GM19193 (cell line): ENCODE measurements at regions not wholly inside any gene's neighbourhood (a gene's known extent, or its start where the extent isn't known, plus 50 kb on each side); places are given as distances from the start of the nearest gene placed in this dataset.

Source experiments
- POLR2A ChIP-seq: IDR thresholded peaks from 4 replicates; pipeline ENCODE4 v1.6.1; 2011; ENCODE audit not compliant: insufficient read depth, insufficient read length; ENCODE audit errors: extremely low read depth

DNA sequence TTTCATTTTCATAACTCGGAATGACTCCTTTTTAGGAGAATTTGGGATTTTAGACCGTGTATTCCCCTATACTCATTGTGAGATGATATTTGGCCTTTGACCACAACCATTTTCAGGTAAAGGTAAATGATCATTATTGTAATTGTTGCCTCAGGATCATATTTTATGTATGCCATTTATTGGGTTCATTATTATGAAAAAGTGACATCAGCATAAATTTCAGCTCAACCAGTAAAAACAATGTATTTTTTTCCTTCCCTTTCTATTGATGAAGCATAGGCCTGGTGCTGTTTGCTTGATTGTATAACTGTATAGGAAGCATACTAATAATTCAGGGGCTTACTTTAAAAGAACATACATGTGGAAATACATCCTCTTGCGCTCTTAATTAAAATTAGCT lies 832.9 kb upstream of the FANCL start:
- TF ChIP-seq POLR2A: no peak

DNA sequence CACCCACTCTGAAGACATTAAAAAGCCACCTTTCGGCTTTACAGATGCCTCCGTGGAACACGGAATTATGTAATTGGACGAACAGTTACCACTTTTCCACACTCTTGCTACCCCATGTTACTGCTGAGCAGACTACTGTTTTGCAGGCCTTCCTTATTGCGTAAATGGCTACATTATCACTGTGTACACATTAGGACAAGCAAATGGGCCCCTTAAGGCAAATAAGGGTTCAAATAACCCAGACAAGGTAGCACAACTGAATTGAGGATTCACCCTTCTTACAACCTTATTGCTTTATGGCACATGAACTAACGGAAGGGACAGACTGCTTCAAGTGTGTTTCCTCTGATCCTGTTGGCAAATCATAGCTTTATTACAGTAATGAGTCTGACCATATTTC lies 832.2 kb upstream of the FANCL start:
- no peak for TF ChIP-seq POLR2A

DNA sequence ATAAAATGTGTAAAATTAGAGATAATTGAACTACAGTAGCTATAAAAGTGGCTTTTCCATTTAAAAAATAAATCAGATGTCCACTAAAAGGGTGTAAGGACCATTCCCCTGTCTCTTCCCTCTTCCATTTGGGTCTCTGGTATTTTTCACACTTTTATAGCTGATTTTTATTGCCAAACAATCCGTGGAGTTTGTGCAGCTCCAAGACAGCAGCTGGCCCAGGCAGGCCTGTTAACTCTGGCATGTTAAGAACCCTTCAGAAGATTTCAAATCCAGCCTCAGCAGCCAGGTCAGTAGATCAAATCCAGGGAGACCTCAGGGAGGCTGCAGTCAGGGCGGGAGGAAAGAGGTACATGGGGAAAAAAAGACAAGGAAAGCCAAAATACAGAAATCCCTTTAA lies 827.1 kb upstream of the FANCL start:
- TF ChIP-seq POLR2A: no peak

DNA sequence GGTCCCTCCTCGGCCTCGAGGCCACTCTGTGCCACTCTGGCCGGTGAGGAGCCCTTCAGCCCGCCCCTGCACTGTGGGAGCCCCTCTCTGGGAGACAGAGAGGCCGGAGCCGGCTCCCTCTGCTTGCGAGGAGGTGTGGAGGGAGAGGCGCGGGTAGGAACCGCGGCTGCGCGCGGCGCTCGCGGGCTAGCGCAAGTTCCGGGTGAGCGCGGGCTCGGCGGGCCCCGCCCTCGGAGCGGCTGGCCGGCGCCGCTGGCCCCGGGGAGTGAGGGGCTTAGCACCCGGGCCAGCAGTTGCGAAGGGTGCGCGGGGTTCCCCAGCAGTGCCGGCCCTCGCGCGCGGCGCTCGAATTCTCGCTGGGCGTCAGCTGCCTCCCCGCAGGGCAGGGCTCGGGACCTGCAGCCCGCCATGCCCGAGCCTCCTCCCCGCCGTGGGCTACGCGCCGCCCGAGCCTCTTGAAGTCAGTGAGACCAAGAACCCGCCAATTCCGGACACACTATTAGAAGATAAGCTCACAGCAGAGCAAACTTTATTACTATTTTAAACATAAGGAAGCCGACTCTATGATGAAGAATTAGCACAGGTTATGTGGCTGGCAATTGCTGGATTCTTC lies 825.8 kb upstream of the FANCL start:
- TF ChIP-seq POLR2A: no peak

GRCh38 chr2:59047373-59047995 lies 806.4 kb upstream of the FANCL start:
- TF ChIP-seq POLR2A: no peak

- TF ChIP-seq POLR2A: no peak
These were observed 805.6 kb upstream of the FANCL start for GRCh38 chr2:59046401-59047372.

GRCh38 chr2:59044736-59045135 lies 803.6 kb upstream of the FANCL start:
- TF ChIP-seq POLR2A: no peak

GRCh38 chr2:59041139-59041538 lies 800.0 kb upstream of the FANCL start:
- TF ChIP-seq POLR2A: no peak

DNA sequence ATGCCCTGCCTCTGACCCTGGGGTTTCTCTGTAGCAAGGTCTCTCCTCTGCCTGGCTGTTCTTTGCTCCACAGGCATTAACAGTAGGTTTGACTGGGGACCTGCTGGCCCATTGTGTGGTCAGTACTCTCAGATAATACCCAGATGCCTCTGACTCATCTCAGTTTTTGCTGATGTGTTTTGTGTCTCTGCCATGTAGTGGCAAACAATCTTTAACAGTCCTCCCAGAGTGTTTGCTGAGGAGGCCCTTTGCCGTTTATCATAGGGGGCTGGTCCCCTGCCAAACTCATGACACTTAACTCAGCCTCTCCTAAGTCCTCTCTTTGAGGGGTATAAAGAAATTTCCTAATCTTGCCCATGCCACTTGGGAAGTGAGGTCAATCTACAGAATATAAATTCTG lies 793.7 kb upstream of the FANCL start:
- TF ChIP-seq POLR2A: no peak

- no peak for TF ChIP-seq POLR2A
These were observed 793.0 kb upstream of the FANCL start for GRCh38 chr2:59034106-59034505.

DNA sequence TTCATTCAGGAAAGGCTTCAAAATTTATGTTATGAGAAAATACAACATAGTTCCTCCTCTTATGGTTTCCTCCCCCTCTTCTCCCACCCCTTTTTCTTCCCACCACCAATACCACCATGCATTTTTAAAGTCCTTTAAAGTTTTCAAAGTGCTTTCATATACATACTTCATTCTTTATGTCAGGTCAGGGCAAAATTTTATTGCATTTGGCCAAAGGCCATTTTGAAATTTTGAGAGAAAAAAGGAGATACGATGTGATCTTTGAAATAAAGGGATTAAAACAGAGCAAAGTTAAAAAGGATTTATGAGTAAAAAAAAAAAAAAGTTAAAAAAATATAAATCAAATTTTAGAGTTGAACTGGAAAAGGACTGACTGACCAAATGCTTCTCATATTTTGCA lies 792.5 kb upstream of the FANCL start:
- no peak for TF ChIP-seq POLR2A

- TF ChIP-seq POLR2A: no peak
These were observed 791.4 kb upstream of the FANCL start for GRCh38 chr2:59032499-59032898.

GRCh38 chr2:59029058-59029457 lies 787.9 kb upstream of the FANCL start:
- no peak for TF ChIP-seq POLR2A

DNA sequence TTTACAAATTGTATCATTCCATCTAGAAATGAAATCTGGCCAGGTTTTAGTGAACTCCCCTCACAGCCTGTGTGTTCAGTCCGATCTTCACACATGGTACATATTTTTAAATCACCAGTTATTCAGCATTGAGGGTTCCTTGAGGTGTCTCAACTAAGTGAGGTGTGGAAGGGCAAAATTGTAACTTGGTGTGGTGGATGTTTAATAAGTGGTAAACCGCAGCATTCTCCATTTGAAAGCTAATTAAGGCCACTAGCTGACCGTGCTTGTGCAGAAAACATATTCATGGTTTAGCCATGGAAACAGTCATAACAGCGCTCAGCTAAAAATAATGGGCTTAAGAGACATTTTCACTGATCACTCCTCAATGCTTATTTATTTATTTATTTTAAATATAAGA lies 786.2 kb upstream of the FANCL start:
- no peak for TF ChIP-seq POLR2A

GRCh38 chr2:59025157-59025757 lies 784.1 kb upstream of the FANCL start:
- TF ChIP-seq POLR2A: no peak

DNA sequence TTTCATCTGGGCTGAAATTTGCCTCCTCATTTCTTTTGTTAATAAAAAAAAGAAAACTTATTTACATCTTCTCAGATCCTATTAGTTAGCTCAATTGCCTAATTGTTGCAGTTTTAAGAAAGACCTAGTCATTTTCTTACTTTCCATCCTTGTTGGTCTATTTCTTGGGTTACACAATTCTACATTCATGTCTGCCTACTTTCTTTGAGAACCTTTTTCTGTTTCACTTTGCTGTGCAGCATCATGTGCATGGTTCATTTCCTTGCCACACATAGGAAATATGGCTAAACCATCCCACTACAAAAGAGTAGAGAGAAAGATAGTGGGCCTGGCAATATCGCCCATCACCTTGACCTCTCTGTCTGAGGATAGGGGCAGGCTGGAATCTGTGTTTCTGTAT lies 780.7 kb upstream of the FANCL start:
- TF ChIP-seq POLR2A: no peak

- no peak for TF ChIP-seq POLR2A
These were observed 778.5 kb upstream of the FANCL start for GRCh38 chr2:59019566-59020159.
